GM18861 (cell line): ENCODE measurements at regions not wholly inside any gene's neighbourhood (a gene's known extent, or its start where the extent isn't known, plus 50 kb on each side); places are given as distances from the start of the nearest gene placed in this dataset.
"Not testable (repeated sequence)": the region's sequence is repeated elsewhere in the genome, so short reads cannot be mapped to it uniquely, and the experiment has no call there.

ENCODE experiments used
- ATAC-seq: cut with Tn5 transposase; IDR thresholded peaks from one replicate; pipeline ENCODE4 v1.9.1; 2021; ENCODE audit not compliant: unreplicated experiment

DNA sequence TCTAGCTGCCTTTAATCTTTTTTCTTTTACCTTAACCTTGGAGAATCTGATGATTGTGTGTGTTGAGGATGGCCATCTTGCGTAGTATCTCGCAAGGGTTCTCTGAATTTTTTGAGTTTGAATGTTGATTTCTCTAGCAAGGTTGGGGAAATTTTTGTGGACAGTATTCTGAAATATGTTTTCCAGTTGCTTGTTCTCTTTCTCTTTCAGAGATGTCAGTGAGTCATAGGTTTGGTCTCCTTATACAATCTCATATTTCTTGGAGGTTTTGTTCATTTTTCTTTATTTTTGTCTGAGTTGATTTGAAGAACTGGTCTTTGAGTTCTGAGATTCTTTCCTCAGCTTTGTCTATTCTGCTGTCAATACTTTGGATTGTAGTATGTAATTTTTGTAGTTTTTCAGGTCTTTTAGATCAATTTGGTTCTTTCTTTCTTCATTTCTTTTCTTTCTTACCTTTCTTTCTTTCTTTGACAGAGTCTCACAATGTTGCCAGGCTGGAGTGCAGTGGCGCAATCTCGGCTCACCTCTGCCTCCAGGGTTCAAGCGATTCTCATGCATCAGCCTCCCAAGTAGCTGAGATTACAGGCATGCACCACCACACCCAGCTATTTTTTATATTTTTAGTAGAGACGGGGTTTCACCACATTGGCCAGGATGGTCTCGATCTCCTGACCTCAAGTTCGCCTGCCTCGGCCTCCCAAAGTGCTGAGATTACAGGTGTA, 366.4 kb upstream of the RASGRP1 start:
- ATAC-seq: no peak

DNA sequence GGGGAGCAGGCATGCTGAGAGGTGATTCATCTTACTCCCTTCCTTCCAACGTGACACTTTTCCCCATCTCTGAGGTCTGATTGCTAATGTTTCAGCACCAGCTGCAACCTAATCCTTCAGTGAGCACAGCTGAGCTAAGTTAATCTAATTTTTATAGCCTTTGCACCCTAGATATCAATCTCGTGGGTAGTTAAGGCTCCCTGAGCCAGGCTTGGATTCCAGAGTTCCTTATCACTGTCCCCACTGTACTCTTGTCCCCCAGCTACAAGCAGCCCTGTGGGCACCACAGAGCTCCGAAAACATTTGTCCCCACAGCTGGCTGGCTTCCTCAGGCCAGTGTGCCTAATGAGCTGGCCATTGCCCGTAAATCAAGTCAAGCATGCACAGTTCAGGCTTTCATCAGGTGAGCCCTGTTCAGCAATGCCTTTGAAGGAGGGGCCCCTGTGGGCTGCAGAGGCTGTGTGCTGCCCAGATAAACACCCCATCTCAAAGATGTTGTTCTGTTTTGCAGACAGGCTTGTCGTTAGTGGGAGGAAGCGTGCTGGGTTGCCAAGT, 376.9 kb upstream of the RASGRP1 start:
- ATAC-seq: no peak

DNA sequence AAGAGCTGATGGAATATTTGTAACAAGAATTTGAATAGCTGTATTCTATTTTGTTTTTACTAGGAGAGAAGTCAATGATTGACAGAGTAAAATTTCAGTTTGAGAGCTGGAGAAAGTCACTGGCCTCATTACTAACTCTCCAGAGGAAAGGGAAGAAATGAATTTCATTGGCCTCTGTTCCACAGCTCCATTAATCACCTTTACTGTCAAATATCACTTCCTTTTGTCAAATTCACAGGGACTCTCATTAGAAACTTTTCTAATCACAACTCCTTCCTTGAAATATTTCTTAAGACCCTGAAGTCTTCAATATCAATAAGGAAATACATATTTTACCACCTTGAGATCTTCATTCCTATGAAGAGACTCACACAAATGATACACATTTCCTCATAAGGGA, 379.9 kb upstream of the RASGRP1 start:
- ATAC-seq: no peak

DNA sequence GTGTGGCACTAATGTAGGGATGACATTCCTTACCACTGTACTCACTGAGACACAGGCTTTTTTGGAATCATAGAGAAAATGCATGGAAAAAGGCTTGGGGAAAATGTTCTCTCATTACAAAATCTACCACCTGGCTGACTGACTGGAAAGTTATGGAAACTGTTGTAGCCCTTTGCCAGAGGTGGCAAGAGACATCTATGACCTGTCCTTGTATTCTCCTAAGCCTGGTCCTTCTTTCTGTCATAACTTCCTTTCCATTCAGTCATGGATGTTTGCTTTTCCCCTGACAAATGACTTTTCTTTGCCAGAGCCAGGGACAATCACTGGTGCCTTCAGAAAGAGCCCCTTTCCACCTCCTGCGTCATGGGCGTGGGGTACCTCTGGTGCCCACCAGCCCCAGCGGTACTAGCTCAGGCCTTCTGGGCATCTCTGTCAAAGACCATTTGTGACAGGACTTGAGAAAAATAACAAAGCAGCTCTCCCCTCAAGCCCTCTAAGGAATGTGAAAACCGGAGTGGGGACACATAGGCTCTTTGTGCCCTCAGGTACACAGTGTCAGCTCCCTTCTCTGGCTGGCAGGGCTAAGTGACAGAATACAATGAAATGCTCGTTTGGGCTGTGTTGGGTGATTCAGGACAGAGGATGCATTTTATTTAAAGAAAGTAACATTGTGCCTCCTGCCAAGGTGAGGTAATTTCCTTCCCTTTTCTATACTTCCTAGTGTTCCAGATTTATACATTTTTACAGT, 381.1 kb upstream of the RASGRP1 start:
- ATAC-seq: no peak

DNA sequence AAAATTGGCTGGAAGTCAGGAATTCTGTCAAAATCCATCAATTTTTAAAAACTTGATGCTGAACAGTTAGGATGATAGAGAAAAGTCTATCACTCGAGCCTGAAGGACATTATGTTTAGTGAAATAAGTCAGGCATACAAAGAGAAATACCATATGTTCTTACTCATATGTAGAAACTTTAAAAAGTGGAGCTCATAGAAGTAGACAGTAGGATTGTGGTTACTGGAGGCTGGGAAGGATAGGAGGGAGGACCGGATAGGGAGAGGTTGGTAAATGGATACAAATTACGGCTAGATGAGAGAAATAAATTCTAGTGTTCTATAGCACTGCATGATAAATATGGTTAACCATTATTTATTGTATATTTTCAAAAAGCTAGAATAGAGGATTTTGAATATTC, 389.5 kb upstream of the RASGRP1 start:
- ATAC-seq: no peak

DNA sequence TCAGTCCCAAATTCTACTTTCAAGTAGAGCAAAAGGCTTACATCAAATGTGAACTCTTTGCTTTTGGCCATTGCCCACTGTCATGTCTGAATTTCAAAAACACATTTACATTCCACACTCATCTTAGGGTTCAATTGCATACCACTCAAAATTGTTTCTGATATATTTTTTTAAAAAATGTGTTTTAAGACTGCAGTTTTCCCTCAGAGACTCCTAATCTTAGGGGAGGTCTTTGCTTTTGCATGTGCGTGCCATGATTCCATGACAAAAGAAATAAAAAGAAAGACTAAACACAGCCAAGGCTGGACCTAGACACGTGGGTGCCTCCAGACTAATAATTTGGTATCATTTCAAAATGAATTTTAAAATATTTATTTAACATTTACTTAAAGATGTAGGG, 396.8 kb upstream of the RASGRP1 start:
- ATAC-seq: no peak

DNA sequence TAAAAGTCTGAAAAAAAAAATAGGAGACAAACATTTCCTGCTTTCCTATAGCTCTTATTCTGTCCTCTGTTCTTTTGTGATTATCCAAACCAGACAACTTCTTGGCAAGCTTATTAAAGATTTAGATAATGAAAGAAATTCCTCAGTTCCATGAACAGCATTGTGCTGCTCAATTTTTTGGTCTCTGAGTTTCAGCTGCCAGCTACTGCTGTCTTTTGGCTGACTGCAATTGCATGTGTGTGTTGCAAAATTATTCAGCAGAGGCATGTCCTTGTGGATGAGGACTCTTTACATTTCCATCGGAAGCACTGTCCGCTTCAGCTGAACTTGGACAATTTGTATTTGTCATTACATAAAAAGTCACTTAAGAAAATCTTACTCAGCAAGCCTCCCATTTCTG, 397.3 kb upstream of the RASGRP1 start:
- ATAC-seq: no peak

DNA sequence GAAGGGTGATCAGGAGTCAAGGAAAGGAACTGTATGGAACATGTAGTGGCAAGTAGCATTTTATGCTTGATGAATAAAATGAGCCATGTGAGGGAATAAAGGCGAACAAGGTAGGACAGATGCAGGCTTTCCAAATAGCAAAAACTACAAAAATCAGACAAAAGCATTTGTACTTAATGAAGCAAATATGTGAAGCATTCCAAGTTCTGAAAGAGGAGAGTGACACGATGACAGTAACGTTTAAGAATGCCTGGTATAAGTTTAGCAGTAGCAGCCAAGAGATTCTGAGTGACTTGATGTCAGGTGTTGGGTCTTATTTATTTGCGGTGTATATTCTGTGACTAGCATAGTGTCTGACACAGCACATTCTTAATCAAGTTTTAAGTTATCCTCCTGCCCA, 408.2 kb upstream of the RASGRP1 start:
- ATAC-seq: no peak

DNA sequence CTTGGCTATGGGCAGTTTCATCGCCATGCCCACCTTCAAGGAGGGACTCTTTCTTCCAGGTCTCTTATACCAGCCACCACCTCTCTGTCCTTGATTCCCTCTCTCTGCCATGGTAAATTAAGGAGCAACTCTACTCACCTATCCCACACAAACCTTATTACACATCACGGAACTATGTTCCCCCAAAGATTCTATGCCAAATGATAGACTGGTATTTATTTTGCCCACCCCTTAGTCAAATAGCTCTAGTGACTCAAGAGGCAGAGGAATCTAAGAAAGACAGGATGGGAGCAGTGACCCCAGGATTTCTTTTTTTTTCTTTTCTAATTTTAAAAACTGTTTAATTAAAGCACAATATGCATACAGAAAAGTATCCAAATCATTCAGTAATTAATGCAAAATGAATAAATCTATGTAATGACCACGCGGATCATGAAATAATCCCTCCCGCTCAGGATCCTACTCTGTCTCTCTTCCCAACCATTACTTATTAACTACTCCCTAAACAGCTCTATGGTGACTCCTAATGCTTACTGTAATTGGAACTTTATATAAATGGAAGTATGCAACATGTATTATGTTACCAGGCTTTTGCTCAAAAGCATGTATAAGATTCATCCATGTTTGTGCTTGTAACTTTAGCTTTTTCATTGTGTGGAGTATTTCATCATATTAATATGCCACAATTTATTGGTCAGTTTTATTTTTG, 410.8 kb upstream of the RASGRP1 start:
- no peak for ATAC-seq

DNA sequence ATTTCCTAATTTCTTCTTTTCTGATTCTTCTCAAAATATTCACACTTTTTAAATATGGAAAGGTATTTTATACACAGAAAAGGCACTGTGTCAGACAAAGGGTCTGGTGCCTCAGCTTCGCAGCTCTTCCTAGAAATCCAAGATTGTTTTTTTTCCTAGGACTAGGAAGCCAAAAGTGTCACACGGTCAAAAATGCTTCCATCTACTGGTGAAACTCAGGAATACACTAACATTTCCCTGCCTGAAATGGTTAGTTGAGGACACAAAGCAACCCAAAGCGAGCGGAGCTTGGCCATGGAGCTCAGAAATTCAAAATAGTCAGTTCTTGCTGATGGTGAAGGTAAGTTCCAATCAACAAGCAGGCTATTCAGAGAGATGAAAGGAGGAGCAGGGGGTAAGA, 426.5 kb upstream of the RASGRP1 start:
- ATAC-seq: no peak

DNA sequence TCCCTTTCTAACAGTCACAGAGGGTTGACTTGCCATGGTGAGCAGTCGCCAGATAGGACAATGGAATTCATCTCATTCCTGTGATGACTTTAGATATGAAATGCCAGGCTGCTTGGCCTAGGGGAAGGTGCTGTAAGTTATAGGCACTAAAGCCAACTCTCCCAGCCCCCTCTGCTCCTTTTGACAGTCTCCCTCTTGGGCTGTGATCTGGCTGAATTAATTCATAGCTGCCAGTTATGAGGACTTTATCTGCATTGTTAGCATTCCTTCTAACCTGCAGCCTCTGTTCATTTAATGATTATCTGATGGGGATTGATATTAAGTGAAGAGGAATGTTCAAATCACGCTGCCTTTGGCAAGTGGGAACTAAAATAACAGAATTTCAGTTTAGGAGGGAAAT, 427.1 kb upstream of the RASGRP1 start:
- no peak for ATAC-seq

DNA sequence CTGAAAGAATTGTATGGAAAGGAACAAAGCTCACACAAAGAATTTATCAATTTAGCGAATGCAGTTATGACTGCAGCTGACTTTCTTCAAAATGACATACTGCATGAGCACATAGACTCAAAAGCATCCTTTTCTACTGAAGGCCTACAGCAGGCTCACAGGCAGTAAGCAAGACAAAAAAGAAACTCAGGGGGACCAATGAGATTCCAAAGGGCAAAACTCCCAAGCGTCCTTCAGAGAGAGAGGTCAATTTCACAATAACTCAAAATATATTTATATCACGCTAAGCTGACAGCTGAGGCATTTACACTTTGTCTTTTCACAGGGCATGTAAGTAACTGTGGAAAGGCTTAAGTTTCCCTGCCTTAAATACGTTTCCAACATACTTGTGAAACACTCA, 427.9 kb upstream of the RASGRP1 start:
- no peak for ATAC-seq

DNA sequence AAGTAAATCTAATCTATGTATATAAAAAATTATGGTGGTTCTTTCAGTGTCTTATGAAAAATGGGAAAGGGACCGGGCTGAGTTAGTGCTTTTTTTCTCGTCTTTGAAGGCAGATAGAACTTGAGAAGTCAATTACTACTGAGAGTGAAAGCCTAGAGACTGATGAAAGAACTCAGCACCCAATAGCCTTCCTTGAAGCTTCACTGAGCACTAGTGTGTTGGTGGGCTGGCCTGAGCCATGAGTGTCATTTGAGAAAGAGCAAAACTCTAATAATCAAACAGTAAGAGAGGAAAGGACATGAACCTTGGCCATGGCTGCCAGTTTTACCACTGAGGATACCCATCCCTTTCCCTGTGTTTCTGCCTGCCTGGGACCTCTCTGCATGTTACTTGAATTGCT, 428.3 kb upstream of the RASGRP1 start:
- no peak for ATAC-seq

DNA sequence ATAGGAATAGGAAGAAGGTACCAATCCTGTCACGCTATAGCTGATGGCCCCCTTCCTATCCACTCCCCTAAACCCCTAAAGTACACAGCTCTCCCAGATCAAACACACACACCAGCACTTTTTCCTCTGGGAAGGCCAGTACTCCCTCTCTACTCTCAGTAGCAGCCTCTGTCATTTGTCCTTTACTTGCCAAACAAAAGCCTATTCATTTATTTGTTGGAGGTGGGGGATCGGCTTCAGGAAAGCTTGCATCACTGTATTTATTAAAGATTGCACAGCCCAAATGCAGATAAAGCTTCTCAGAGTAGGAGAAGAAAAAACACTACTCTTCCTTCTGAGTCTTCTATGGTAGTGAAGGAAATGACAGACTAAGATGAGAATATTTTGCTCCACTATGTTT, 429.7 kb upstream of the RASGRP1 start:
- ATAC-seq: no peak

DNA sequence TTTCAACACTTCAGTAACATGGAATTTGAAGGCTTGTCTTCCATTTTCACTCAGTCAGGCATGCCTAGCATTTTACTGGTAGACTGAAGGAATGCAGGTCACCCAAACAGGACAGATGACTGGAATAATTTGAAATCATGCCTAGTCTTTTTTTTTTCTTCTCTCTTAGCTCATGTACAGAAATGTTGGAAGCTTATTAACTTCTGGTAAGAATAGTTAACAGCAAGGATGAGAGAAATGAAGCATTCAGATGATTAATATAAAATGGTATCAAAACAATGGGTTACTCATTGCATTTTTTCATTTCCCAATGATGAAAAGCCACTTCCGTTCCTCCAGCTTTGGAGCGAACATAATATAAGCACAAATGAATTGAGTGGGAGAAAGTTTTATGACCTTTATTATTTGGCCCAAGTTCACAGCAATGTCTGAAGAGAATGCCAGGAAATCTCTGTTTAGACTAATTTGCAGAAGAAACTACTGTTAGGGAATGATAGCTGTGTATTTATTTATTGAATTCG, 431.6 kb upstream of the RASGRP1 start:
- no peak for ATAC-seq

DNA sequence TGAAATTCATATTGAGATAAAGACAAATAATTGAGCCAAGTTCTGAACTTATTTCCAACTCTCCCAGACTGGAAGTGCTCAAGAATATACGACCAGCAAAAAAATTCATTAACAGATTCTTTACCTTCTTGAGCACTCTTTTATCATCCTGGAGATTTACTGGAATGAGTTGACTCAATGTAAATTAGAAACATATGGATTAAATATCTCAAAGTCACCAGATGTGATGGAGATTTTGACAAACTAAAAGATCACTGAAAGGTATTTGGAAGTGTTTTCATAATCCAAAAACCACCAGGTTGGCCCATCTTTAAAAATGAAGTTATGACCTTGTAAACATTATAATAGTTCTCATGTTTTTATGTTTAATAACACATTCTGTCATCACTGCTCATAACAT, 433.2 kb upstream of the RASGRP1 start:
- ATAC-seq: no peak

DNA sequence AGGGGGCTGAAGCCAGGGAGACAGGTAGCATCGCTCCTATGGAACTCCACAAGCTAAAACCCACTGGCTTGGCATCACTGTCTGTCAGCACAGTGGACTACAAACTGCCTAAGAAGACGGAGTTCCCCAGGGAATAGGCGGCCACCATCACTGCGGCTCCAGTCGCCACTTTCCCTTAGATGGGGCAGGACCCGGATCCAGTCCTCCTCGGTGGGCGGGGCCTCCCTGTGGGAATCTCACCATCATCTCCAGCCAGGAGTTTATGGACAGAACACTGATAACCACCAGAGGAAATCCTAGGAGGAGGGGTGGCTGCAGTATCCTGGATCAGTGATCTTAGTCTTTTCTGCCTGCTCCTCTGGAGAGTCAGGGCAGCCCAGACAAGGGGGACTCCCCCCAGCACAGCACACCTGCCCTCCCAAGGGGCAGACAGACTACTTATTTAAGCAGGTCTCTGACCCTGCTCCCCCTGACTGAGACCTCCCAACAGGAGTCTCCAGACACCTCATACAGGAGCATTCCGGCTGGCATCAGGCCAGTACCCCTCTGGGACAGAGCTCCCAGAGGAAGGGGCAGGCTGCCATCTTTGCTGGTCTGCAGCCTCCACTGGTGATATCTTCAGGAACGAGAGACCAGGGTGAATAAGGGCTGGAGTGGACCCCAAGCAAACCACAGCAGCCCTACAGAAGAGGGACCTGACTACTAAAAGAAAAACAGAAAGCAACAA, 435.6 kb upstream of the RASGRP1 start:
- ATAC-seq: no peak

DNA sequence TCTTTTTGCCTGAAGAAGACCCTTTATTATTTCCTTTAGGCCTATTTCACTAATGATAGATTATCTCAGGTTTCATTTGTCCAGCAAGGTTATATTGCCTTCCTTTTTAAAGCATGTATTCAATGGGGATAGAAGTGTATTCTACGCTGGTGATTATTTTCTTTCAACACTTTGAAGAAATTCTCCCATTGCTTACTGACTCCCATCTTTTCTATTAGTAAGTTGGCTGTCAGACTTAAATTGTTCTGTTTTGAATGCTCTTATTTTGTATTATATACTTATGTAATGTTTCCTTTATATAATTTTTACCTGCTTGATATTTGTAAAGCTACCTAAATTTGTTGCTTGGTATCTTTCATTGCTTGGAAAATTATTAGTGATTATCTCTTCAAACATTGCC, 445.1 kb upstream of the RASGRP1 start:
- ATAC-seq: no peak

DNA sequence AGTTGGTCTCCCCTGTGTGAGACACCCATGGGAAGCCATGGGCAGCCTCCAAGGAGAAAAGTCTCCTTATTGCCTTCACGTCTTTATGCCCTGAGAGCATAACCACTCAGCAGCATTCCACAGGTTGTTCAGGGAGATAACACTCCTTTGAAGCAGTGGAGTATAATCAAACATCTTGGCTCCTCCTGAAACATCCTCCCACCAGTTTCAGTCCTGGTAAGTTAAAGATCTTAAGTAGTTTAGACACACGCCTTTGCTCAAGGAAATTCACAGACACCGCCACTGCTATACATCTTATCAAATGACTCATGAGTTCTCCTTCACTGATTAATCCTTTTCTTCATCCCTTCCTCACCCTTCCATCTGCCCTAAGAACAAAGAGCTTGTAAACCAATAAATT, 446.5 kb upstream of the RASGRP1 start:
- ATAC-seq: not testable (repeated sequence)

DNA sequence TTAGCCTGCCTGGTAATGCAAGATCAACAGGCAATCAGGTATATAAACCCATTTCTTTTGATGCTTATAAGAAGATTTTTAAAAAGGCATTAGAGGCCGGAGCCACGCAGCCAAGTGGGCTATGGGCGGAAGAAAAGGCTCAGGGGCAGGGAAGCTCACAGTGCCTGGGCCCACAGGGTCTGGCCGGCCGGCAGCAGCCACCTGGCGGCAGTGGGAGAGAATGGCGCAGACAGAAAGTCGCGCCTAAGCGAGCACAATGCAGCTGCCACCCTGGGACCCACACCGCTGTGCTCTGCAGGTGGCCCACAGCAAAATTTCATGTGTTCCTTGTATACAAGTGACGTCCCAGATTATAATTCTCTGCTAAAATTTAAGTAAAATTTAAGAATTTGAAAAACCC, 448.6 kb upstream of the RASGRP1 start:
- no peak for ATAC-seq

DNA sequence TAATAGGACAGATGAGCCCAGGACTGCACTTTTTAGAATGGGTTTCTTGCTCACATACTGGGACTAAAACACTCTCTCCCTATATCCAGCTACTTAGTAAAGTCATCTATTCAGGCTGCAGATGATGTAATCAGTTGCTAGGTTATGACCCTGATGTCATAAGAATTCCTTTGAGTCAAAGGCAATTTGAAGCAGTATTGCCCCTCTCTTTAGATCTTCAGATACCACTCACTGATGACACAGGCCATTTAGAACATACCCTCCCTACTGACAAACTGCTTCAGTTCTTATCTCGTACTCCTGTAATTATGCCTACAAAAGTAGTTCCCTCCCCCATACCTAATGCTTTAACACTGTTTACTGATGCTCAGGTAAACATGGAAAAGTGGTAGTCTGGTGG, 450.1 kb upstream of the RASGRP1 start:
- no peak for ATAC-seq
